ENCODE measurements at regions not wholly inside any gene's neighbourhood (a gene's known extent, or its start where the extent isn't known, plus 50 kb on each side); places are given as distances from the start of the nearest gene placed in this dataset.

DNA sequence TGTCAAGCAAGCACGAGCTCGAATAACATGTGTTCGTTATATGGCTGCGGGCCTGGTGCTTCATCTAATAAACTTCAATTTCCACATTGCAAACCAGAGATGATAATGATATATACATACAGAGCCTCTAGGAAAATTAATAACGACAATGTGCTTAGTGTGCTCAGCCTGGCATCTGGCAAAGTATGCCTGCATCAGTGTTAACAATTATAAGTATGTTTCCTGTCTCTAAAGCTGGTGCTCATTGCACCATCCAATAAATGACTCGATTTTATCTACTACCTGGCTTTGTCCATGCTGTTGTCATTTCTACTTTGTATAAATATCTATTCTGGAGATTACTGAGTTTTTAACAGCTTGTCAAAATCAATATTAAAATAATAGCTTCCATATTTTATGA, 1402.6 kb downstream of the MRPL39 start:
- no peak for DNase-seq

- DNase-seq = no peak
These were observed 1407.2 kb downstream of the MRPL39 start for GRCh38 chr21:24200052-24200451.

- no peak for DNase-seq
These were observed 1409.4 kb downstream of the MRPL39 start for GRCh38 chr21:24197923-24198322.

DNA sequence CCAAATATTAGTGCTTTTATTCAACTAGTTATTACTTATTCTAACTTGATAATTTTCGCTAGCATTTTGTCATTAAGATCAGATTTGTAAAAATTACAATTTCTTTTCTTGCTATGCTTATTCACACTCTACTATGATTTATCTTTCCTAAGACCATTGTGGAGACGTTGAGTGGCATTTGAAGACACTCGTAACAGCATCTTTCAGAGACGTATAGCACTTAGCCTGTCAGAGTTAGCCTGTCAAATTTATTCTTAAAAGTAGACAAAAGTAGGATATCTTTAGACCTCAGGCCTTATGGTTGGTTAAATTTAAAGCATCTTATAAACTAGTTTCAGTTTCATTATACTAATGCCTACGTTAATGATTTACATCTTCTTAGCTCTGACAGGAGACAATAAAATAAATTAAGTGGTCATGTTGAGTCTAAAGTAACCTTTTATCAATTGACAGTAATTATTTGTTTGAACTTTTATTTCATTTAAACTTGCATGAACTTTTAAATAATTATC, 1410.1 kb downstream of the MRPL39 start:
- no peak for DNase-seq

DNA sequence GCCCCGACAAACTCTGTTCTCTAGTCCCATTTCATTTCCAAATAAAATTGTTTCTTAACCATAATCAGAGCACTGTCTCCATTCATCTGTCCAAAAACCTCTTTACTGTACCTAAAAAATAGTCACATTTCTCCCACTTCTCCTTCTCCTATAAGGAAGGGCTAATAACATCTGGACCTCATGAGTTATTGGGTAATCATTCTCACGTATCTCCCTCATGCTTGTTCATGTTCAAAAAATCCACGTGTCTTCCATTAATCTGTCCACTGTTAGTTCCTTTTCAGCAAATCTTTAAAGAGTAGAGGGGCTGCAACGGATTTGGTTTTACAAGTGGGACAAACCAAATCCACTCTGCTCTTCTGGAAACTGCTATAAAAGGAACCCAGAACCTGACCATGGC, 1418.8 kb downstream of the MRPL39 start:
- DNase-seq = no peak

DNA sequence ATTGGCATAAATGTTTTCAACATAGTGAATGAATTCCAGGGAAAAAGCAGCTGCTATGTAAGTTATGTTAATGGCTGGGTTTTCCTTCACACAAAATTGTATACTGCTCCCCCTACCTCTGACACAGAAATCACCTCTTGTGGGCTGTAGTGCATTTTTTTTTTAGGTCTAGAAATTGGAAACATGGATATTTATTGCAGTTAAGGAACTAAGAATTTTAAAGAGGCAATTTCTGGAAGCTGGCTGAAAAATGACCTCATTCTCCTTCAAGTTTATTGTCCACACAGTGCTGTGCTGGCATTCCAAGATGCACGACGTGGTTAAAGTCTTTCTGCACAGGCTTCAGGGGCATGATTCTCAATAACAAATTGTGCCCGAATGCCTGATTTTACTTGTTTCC, 1424.2 kb downstream of the MRPL39 start:
- DNase-seq = no peak

GRCh38 chr21:24179110-24179509, 1428.2 kb downstream of the MRPL39 start:
- DNase-seq = no peak

DNA sequence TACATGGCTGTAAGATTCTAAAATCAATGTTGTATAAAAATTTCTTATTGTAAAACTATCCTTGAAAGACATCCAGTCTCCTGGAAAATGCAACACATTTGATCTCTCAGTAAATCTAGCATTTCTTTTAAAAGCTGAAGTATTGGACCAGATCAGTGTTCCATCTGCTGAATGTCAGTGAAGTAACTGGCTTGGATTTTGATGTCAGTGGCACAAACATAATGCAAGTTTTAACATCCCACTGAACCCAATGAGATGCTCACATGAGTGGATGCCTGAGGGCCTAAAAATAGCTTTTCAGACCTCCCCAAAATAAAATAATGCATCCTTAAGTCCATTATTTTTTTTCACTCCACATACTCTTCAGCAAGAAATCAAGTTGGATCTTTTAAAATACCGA, 1432.2 kb downstream of the MRPL39 start:
- DNase-seq = no peak

DNA sequence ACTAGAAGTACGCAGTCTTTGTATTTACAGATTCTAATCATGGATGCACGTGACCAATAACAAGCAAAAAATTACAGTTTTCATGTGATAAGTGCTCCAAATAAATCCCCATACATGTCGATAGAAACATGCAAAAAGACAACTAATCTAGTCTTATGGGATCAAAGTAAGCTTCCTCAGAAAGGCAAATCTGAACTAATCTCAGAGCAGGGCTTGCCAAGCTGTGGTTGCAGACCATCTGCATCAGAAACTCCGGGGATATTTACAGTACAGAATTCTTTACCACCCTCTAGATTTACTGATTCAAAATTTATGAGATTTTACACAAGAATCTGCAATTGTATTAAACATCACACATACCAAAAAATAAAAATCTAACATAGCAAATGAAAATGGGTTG, 1435.5 kb downstream of the MRPL39 start:
- no peak for DNase-seq

DNA sequence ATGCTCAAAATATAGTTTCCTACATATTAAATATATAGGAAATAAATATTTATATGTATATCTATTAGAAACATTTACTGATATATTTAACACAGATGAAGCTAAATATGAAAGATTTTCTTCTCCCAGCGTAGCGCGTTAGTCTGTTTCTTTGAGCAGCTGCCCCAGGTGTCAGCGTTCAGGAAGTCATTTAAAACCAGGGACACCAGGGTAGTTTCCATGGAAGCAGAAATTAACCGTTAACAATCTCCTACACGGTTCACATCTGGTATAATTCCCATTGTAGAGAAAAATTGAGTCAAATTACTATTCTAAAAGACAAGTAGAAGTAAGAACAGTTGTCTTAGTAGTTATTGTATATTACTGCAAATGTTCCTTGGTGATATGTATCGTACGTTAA, 1443.7 kb downstream of the MRPL39 start:
- DNase-seq = no peak

GRCh38 chr21:24160528-24160927, 1446.8 kb downstream of the MRPL39 start:
- no peak for DNase-seq

GRCh38 chr21:24153137-24153536, 1454.1 kb downstream of the MRPL39 start:
- no peak for DNase-seq

DNA sequence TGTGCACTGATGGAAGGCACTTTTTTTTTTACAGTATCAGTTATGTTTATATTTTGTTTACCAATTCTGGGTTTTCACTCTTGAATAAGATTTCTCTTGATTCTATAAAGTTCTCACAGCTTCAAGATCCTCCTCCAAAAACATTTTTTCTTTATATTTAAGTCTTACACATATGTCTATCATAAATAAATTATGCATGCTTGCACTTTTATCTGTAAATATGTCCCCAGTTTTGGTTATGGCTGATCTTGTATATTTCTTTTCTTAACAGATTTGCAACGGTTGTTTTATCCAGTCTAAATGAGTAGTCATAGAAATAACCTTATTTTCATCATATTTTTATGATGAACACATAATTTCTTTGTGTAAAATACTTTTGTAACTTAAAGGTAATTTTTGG, 1456.5 kb downstream of the MRPL39 start:
- DNase-seq = no peak

- no peak for DNase-seq
These were observed 1458.8 kb downstream of the MRPL39 start for GRCh38 chr21:24148461-24148860.

DNA sequence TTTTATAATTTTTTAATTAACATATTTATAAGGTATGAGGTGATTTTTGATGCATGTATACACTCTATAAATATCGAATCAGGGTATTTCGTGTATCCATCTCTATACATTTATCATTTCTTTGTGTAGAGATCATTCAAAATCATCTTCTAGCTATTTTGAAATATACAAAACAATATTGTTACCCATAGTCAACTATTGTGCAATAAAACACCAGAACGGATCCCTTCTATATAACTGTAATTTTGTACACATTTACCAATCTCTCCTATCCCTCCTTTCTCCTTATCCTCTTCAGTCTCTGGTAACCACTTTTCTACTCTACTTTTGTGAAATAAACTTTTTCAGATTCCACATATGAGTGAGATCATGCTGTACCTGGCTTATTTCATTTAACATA, 1459.6 kb downstream of the MRPL39 start:
- DNase-seq = no peak

- DNase-seq = no peak
These were observed 1476.2 kb downstream of the MRPL39 start for GRCh38 chr21:24131056-24131455.

DNA sequence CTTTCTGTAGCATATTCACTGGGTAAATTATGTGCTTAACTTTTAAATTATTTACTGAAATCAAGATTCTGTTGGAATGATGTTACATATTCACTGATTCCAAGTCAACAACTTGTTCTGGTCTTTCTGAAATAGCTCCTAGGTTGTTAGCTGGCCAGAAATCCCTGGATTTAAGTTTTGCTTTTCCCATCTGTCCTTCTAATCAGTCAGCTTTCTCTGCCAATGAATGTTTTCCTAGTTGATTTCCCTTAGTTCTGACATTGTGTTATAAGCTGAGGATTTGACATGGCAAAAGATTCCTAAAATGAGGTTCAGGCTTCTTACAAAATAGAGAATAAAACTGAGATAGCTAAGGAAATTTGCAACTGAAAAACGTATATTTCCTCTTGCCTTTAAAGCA, 1479.6 kb downstream of the MRPL39 start:
- no peak for DNase-seq

DNA sequence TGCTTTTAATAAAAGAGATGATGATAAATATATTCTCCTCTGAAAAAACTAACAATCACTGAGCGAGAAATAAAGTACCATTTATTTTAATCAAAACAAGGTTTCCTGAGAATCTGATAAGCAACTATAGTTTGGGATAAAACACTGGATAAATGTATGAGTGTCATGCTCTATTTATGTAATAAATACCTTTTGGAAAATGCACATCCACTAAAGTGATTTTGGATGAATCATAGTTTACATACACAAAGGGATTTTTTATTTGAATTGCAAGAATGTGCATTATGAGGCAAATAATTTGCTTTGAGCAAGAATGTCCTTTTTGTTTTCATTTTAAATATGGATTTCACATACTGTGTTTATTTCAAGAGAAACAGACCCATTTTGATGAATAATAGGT, 1483.5 kb downstream of the MRPL39 start:
- no peak for DNase-seq

- DNase-seq = no peak
These were observed 1488.4 kb downstream of the MRPL39 start for GRCh38 chr21:24118738-24119459.

- DNase-seq = no peak
These were observed 1492.1 kb downstream of the MRPL39 start for GRCh38 chr21:24115141-24115540.

DNA sequence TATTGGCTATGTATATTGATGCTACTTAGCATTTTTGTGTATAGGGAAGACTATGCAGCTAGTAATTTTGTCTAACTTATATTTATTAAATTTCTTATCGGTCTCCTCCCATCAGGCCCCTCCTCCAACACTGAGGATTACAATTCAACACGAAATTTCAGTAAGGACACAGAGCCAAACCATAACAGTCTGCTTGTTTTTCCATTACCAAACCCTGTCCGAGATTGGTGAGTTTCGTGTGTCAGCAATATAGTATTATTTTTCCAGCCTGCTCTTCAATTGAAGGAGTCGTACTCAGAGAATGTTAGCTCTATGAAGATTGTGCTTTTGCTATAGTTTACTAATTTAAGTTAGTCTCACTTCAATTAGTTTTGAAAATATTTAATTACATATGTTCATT, 1495.3 kb downstream of the MRPL39 start:
- DNase-seq = no peak

- DNase-seq = no peak
These were observed 1496.4 kb downstream of the MRPL39 start for GRCh38 chr21:24110846-24111245.

DNA sequence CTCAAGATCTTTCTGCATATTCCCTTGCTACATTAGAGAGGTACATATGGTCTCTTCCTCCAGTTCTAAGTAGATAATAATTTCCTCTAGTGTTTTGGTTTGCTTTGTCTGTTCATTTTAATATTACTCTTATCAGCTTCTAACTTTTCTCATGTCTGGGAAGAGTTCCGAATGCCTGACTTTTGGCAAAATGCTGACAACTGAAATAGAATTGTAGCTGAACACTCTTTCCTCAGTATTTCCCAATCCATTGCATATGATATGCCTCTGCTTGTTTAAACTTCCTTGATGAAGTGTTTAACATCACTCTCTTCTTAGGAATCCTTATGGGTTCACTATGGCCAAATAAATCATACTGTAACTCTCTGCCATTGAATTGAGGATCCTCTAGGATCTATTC, 1510.1 kb downstream of the MRPL39 start:
- no peak for DNase-seq

GRCh38 chr21:24096651-24097050, 1510.6 kb downstream of the MRPL39 start:
- no peak for DNase-seq

- no peak for DNase-seq
These were observed 1514.2 kb downstream of the MRPL39 start for GRCh38 chr21:24093032-24093431.

Data from central memory CD4-positive, alpha-beta T cell (primary cell).